ENCODE measurements at regions not wholly inside any gene's neighbourhood (a gene's known extent, or its start where the extent isn't known, plus 50 kb on each side); places are given as distances from the start of the nearest gene placed in this dataset.

DNA sequence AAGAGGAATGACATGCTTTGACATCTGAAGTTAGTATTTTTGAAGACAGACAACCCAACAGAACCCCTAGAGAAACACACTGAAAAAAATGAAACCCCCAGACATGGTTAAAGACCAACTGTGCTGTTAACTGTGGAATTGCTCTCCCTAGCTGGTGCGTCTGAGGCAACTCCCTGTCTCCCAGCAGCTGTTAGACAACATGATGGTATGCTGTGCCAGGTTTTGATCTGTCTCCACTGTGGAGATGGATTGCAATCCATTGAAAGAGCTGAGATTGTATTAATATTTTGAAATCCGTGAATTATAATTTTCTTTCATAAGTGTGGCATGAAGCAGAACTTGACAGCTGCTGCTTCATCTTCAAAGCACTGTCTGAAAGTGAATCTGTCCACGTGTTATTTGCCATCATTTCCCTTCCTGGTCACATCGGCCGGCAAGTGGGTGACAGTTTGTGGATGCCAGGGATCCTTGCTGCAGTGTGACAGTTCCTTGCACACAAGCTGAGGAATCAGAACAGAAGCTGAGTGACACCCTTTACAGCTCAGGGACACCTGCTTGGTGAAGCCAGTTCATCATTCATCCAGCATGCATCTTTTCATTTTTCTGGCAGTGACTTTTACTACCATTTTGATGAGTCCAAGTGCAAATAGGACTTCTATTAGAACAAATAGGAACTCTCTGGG lies 58.2 kb upstream of the ACSL3 start:
- Mint-ChIP-seq H3K4me1 (ENCODE audit: low read depth) (no peaks in the 10 kb centered on the region), H3K4me3 (no peak overlapping the region), H3K9me3 (no peaks in the 10 kb centered on the region), H3K36me3 (ENCODE audit: low read depth) (no peaks in the 10 kb centered on the region), H3K27me3 (ENCODE audit: insufficient read depth) (peaks cover 5% of the 10 kb centered on the region), H3K27ac (no peak overlapping the region)
- intact Hi-C loops (cut with micrococcal nuclease): no loop called here
- DNase-seq (ENCODE audit: low spot score): no peak

DNA sequence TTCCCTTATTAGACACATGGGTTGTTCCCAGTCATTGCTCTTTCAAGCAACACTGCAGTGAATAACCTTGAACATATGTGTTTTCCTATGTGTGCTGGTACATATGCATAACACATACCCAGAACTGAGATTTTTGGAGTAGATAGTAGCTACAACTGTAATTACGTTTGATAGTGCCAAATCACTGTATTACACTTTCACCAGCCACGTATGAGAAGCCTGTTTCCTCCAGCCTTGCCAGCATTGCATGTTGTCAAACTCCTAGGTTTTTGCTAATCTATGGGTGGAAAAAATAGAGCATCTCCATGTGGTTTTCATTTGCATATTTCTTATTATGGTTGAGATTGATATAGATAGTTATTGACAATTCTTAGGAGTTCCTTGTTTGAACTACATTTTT lies 56.5 kb upstream of the ACSL3 start:
- H3K27me3 Mint-ChIP-seq (ENCODE audit: insufficient read depth): peaks cover 5% of the 10 kb centered on the region
- no peaks in the 10 kb centered on the region for H3K9me3 Mint-ChIP-seq
- no peak for DNase-seq (ENCODE audit: low spot score)
- no peak overlapping the region for H3K27ac Mint-ChIP-seq
- H3K4me3 Mint-ChIP-seq: no peak overlapping the region
- intact Hi-C loops (cut with micrococcal nuclease): no loop called here
- H3K36me3 Mint-ChIP-seq (ENCODE audit: low read depth): no peaks in the 10 kb centered on the region
- H3K4me1 Mint-ChIP-seq (ENCODE audit: low read depth): no peaks in the 10 kb centered on the region

DNA sequence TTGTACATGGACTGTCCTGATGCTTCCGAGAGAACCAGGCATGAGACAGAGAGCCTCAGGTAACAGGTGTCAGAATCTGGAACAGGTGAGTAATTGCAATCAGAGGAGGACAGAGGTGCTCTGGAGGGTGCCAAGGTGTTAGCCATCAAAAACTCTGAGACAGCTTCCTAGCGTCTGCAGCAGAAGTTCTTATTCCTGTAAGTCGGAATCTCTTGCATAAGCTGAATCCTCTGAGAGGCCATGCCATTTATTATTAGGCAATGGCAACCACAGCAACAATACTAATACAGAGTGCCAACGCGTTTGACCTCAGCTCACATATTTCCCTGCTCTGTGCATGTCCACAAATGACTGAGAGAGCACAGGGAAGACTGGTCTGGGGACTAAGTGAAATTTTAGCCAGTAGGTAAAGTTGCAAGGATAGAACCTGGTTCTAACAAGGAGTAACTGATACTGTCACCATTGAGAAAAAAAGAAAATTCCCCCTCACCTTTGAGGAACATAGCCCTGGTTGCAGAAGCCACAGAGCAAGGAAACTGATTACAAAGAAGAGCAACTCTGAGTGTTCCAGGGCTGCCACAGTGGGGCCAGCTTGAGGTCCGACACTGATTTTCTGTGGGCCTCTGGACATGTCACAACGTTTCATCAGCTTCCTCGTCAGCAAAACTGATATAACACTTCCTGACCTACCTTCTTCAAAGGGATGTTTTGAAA lies 55.1 kb upstream of the ACSL3 start:
- Mint-ChIP-seq H3K27ac (no peak overlapping the region), H3K27me3 (ENCODE audit: insufficient read depth) (peaks cover 7% of the 10 kb centered on the region), H3K36me3 (ENCODE audit: low read depth) (no peaks in the 10 kb centered on the region), H3K9me3 (no peaks in the 10 kb centered on the region), H3K4me3 (no peak overlapping the region), H3K4me1 (ENCODE audit: low read depth) (no peaks in the 10 kb centered on the region)
- intact Hi-C loops (cut with micrococcal nuclease): no loop called here
- DNase-seq (ENCODE audit: low spot score): no peak

DNA sequence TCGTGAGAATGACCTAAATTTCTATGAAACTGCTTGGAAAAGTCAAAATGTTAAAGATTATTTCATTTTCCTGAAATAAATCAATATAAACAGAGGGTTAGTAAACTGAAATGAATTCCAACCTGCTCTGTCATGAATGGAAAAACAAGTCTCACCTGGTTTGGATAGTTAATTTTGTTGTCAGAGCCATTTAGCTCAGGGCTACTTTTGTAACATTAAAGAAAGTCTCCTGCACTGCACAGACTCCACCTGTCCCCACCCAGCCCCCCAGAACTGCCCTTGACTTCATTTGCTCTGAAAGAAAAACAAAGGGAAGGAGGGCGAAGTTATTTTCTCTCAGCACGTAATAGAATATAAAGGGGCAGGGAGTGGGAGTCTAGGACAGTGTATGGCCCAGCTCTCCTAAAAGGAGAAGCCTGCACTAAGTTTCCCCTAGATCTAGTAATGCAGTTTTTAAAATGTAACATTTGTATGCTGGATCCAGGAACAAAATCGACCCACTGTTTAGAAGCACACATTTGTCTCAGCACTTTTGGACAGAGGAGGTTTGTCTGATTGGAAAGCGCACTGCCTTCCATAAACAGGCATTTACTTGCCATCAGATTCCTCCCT lies 54.2 kb upstream of the ACSL3 start:
- intact Hi-C loops (cut with micrococcal nuclease): no loop called here
- Mint-ChIP-seq H3K9me3 (no peaks in the 10 kb centered on the region), H3K4me1 (ENCODE audit: low read depth) (peaks cover under 1% of the 10 kb centered on the region), H3K4me3 (no peak overlapping the region), H3K27ac (no peak overlapping the region), H3K36me3 (ENCODE audit: low read depth) (no peaks in the 10 kb centered on the region), H3K27me3 (ENCODE audit: insufficient read depth) (peaks cover 7% of the 10 kb centered on the region)
- DNase-seq (ENCODE audit: low spot score): no peak

DNA sequence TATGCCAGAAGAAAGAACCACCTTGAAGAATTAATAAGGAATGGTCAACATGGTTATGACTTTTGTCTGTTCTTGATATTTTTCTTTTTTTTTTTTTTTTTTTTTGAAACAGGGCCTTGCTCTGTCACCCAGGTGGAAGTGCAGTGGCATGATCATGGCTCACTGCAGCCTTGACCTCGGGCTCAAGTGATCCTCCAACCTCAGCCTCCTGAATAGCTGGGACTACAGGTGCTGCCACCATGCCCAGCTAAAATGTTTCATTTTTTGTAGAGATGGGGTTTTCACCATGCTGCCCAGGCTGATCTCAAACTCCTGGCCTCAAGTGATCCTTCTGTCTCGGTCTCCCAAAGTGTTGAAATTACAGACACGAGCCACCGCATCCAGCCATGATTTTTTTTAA lies 53.4 kb upstream of the ACSL3 start:
- H3K4me3 Mint-ChIP-seq: no peak overlapping the region
- DNase-seq (ENCODE audit: low spot score): no peak
- H3K27ac Mint-ChIP-seq: no peak overlapping the region
- H3K27me3 Mint-ChIP-seq (ENCODE audit: insufficient read depth): peaks cover 9% of the 10 kb centered on the region
- no peaks in the 10 kb centered on the region for H3K36me3 Mint-ChIP-seq (ENCODE audit: low read depth)
- H3K4me1 Mint-ChIP-seq (ENCODE audit: low read depth): peaks cover 8% of the 10 kb centered on the region
- intact Hi-C loops (cut with micrococcal nuclease): no loop called here
- H3K9me3 Mint-ChIP-seq: no peaks in the 10 kb centered on the region

DNA sequence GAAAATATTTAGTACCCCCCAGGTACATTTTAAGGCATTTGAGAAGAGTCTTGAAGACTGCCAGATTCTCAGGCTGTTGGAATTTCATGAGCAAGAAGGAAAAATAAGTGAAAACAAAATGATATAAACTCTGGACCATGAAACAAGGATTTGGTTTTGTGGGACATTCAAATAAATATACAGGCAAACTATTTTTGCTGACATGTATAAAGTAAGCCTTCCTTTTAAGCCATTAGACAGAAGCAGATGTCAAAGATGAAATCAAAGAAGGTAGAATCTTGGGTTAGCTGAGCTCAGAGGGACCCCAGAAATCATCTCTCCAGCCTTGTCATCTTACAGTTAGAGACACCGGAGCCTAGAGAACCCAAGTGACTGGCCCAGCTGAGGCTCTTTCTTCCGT lies 51.3 kb upstream of the ACSL3 start:
- DNase-seq (ENCODE audit: low spot score): no peak
- Mint-ChIP-seq H3K27me3 (ENCODE audit: insufficient read depth) (peaks cover 7% of the 10 kb centered on the region), H3K36me3 (ENCODE audit: low read depth) (no peaks in the 10 kb centered on the region), H3K4me1 (ENCODE audit: low read depth) (peaks cover 27% of the 10 kb centered on the region), H3K27ac (no peak overlapping the region), H3K9me3 (no peaks in the 10 kb centered on the region), H3K4me3 (no peak overlapping the region)
- intact Hi-C loops (cut with micrococcal nuclease): no loop called here

DNA sequence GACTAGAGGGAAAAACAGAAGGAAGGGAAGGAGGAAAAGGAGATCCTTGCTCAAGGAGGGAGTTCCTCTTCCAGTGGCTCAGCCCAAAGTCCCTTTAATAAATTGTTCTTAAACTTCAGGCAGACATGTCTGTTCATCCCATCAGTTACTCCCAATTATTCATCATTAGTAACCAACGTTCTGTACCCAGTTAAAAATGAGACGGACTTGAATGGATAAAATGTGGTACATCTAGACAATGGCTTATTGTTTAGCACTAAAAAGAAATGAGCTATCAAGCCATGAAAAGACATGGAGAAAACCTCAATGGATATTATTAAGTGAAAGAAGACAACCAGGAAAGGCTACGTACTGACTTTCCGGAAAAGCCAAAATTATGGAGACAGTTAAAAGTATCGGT lies 50.8 kb upstream of the ACSL3 start:
- no peak overlapping the region for H3K4me3 Mint-ChIP-seq
- no peaks in the 10 kb centered on the region for H3K36me3 Mint-ChIP-seq (ENCODE audit: low read depth)
- H3K9me3 Mint-ChIP-seq: no peaks in the 10 kb centered on the region
- intact Hi-C loops (cut with micrococcal nuclease): no loop called here
- no peak overlapping the region for H3K27ac Mint-ChIP-seq
- H3K4me1 Mint-ChIP-seq (ENCODE audit: low read depth): peaks cover 27% of the 10 kb centered on the region
- DNase-seq (ENCODE audit: low spot score): no peak
- H3K27me3 Mint-ChIP-seq (ENCODE audit: insufficient read depth): peaks cover 7% of the 10 kb centered on the region

All from activated T-helper 1 cell treated with anti-CD3 and anti-CD28 coated beads, Interleukin-12 subunit alpha, Interleukin-12 subunit beta, Interleukin-2, Interleukin-4 antibody, amounts not matched to agents 30 ng/mL and 10 ng/mL and 1 ng/mL, durations not matched to agents 14 hours and 24 hours and 36 hours (primary cell).